ENCODE measurements at regions not wholly inside any gene's neighbourhood (a gene's known extent, or its start where the extent isn't known, plus 50 kb on each side); places are given as distances from the start of the nearest gene placed in this dataset.

DNA sequence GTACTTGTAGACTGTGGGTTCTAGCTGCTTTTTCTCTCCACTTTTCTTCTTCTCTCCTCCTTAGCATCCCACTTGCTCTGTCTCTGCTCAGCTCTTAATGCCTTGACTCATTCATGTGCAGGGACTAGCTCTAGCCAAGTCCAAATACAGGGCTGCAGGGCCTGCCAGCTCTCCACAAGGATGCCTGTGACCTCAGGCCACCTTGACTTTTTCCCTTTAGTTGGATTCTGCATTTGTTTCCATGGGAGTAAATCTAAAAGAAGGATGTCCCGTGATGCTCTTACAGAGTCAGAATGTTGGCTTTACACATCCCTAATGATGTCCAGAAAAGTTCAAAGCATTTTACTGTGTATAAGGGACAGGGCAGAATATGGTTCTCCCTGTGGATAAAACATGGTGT is 101.8 kb upstream of the PREP start:
- no peak for DNase-seq

DNA sequence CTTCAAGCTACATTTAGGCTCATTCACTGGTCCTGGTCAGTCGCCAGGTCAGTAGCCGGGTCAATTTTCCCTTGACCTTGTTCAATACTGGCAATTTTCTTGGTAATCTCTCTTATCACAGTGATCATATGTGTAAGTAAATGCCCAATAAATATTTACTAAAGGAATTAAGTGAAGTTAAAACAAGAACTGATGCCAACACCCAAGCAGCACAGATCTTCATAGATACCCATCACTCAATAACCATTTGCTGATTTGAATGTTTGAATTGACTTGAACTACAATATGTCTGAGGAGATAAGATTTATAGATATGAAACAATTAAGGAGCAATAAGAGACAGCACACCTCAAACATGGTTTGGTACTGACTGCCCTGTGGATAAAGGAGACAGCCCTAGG is 100.8 kb upstream of the PREP start:
- no peak for DNase-seq

DNA sequence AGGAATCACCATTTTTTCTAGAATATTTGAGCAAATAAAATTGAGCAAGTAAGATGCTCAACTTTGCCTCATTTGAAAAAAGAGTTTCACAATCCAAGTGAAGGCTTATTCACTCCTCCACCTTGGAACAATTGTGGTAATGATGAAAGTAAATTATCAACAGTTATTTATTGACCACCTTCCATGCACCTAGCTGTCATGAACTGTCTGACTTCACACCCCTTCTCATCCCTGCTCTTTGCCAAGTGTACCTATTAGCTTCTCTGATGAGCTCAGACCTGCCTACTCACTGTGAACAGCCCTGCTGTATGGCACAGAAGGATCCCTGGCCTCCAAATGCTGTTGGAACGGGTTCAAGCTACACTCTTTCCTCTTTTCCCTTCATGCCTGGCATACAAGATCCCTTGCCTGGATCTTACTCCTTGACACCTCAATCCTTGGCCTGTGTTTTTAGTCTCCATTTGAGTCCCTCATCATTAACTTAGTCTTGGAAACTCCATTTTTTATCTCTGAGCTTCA is 99.0 kb upstream of the PREP start:
- DNase-seq = no peak

DNA sequence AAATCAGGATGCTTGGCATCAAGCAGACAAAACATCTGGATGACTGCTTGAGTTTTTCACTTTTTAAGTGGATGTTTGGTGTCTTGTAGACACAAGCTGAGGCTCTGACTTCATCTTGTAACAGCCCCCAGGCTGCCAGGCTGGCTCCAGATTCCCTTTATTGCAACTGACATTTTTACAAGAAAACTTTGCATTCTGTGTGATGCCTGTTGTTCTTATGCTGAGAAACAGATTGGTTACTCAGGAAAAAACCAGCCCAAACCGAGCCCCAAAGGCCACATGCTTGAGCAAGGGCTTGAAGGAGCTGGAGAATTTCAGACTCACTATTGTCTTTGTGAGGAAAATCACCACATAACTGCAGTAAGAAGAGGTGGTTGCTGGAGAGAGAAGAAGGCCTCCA is 98.4 kb upstream of the PREP start:
- no peak for DNase-seq

DNA sequence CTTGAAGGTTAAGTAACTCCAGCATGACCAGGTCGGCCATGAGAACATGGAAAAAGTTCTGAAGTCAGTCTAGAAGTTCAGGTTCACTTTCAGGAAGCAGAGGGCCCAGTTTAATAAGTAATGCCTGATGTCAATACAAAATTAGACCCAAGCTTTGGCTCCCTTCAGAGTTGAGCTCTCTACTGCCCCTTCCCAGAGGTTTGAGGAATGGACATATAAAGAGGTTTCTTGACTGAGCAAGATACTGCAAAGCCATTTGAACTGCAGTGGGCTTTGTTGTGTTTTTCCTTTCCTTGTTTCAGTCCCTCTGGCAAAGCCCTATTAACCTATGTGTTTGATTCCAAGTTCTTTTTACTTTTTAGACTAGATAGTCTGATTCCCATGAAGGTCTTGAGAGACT is 97.8 kb upstream of the PREP start:
- no peak for DNase-seq

DNA sequence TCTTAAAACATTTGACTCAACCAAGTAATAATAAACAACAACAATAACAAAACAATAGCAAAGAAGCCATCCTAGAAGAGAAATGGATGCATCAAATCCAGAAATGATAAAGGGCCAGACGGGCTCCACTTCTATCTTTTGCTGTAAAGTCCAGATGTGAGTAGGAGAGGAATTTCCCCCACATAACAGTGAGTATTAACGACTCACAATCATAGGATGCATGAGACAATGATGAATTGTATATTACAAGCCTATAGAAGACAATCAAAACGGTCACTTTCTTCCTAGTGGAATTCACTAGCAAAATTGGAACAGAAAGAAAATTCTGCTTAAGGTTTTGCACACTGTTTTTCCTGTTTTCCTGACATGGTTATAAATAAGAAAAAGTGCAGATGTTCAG is 97.0 kb upstream of the PREP start:
- DNase-seq = no peak

DNA sequence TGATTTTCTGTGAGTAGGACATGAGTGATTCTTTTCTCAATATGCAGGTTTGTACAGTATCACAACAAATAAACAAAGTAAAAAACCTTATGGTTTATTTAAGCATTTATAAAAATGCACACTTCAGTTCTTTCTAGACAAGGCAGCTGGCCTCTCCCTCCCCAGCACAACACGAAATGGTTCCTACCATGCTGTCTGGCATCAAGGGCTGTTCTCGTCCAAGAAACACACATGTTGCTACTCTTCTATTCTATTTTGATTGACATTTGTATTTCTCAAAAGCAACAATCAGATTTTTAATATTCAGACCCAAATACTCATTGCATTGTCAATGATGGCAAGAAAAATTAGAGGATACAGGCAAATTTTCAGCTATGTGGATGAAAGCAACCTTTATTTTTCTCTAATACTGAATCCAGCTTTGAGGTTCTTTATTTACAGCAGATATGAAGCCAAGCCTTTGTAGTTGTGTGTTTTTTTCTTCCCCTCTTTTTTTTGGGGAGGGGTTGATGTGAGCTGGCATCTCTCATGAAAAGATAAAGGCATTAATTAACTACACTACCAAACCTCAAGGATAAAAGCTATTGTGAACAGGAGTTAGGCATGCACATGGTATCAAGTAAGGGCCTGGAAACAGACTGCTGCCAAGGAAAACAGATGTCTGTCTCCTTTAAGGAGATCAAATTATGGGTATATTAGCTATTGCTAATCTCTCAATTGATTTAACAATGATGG is 96.4 kb upstream of the PREP start:
- DNase-seq = no peak

DNA sequence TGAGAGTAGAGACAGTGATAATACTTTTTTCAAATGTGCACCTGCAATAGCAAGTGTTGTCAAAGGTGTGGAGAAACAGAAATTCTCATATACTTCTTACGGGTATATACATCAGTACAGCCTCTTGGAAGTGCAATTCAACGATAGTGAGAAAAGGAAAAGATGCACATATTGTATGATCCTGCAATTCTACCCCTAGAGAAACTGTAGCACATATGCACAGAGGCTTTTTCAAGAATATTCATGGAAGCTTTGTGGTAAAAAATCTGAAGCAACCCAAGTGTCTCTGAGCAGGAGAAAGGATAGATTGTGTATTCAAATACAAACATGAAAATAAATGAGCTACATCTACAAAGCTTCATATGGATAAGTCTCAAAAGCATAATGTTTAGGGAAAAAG is 94.7 kb upstream of the PREP start:
- DNase-seq = no peak

DNA sequence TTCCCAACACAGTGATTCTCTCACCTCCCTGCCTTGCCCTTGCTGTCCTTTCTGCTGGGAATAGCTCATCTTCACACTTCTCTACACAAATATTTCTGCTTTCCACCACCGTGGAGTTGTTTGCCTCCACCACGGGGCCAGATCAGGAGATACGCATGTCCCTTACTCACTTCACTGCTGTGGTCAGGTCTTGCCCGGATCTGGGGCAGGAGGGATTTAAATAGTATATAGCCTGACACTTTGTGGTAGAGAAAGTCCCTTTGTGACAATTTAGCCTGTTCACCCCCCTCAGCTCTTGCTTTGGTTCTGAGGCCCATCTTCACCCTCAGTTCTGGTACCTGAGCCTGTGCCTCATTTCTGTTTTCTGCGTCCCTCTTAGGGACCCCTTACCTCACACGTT is 92.6 kb upstream of the PREP start:
- no peak for DNase-seq

DNA sequence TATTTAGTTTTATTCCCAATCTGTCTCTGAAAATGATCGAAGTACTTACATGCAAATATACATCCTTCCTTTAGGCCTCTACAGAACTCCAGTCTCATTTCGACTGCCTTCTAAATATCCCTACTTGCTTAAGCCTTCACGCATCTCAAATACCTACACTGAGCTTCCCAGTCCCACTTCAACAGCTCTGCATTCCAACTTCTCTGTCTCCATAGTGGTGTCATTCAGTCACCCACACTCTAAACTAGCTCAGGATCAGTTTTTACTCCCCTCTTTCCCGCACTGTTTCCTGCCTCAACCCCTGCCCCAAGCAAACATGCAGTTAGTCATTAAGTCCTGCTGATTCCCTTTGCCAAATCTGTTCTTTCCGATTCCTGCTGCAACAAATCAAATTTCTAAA is 91.8 kb upstream of the PREP start:
- DNase-seq = no peak

DNA sequence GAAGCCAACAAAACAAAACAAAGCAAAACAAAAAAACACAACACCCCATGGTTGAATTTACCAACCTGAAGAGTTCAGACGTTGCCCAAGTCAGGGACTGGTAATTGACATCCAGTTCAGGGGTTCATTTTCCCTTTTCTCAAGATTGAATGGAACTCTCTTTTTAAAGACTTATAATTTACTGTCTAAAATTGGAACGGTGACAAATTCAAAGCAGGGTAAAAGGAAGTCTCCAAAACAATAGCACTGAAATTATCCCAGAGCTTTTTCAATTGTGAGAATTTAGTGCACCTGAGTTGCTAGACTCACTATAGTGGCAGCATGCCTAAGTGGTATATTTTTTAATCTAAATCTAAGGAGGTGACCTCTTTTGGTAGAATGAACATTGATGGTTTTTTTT is 90.9 kb upstream of the PREP start:
- no peak for DNase-seq

DNA sequence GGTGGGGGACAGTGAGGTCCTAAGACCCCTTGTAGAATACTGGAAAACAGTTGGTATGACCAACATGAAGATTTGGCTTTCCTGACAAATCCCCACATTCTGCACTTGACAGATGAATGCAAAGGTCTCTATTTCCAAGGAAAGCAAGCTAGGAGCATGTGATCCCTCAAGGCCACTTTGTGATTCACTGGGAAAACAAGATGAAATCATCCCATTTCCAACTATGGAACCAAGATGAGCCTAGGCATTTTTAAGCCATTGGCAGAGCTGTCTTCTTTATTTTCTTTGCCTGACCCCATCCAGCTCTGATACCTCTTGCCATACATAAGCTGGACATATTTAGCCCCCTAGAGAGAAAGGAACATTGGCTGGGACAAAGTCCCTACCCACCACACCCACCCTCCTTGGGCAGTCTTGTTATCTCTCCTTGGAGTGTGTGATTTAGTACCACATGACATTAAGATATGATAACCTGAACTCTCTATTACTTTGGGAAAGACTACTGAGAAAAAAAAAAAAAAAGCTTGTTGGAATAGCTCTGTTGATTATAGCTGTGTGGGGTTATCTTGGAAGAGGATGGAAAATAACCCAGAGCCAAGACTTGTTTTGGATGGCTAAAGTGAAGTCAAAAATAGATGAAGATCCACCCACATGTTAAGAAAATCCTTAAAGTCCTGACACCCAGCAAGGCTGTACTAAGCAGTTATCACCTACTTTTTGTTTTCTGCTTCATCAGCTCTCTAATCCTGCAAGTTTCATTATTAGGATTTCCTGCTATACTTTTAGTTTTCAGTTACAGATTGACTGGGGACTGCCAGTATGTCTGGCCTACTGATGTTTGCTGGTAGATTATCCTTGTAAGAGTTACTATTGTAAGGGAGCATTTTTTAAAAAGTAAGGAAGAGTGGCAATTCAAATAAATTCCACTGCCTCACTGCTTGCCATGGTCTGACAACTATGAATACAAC is 90.1 kb upstream of the PREP start:
- DNase-seq = no peak

DNA sequence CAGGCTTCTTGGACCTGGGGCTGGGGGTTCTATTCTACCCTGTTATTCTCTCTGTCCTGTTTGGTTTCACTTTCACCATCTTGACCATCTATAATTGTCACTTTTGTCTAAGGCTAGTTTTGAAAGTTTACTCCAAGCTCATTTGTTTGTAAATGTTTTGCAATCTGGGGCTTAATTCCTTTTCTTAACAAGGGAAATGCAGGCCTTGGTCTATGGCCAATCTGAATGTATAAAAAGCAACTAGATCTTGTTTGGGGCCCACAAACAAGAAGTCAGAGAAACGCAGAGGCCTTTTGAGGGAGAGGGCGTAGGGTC is 86.3 kb upstream of the PREP start:
- no peak for DNase-seq

DNA sequence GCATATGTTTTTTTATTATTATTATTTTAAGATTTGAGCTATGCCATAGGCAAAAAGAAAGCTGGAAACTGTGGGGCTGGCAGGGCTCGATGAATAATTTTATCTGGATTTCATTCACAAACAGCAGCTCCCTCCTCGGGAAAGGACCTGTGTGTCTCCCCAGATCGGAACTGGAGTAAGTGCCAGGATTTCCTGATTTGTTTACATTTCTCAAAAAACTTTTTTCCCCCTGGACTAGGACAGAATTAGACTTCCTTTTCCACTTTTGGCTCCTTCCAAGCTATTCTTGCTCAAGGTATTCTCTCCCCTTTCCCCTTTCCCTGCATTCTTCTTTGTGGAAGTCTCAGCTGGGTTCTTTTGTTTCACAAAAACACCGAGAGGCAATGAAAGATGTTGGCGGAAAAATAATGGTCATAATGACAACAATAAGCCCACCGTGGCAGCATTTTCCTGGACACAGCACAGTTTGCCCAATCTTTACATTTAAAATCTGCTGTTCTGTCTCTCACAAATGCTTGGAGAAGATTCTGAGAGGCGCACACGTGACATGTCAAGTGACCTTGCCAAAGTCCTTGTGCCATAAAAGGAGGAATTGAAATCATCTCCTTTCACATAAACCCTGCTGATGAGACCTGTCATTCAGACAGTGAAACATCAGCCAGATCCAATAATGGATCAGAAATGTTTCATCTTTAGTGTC is 85.8 kb upstream of the PREP start:
- no peak for DNase-seq

DNA sequence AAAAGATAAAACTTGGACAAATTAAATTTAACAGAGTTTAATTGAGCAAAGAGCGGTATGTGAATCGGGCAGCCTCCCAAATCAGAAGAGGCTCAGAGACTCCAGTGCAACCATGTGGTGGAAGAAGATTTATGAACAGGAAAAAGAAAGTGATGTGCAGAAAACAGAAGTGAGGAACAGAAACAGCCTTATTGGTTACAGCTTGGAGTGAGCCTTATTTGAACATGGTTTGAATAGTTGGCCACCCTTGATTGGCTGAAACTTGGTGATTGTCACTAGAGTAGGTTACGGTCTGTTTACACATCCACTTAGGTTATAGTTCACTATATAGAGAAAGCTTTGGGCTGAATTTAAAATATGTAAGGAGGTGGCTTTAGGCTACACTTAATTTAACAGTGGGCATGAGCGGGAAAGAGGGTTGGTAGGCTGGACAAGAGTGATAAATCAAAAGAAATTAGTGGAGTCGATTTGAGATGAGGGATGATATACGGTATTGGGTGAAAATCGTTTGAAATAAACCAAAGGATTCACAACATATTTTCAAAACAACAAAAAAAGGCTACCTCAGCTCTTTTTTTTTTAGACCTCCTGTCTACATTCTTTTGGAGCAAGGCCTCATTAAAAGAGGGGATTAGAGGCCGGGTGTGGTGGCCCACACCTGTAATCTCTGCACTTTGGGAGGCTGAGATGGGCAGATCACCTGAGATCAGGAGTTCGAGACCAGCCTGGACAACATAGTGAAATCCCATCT is 84.3 kb upstream of the PREP start:
- DNase-seq = no peak

DNA sequence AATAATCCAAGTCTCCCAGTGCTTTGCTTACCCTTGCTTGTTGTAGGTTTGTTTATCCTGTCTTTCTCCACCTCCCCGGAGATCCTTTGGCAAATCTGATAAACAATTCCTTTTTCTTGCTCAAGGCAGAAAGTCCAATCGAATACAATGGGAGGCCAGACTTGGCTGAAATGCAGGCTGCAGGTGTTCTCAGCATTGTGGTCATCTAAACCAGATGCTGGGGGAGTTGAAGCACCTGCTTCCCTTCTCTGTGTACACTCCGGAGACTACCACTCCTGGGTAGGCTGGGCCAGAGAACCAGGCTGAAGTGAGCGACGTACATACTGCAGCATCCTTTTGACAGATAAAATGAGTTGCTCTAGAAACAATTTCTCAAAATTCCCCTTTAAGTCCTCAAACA is 82.6 kb upstream of the PREP start:
- DNase-seq = peak in 1 of 2 experiments; percentile 21

DNA sequence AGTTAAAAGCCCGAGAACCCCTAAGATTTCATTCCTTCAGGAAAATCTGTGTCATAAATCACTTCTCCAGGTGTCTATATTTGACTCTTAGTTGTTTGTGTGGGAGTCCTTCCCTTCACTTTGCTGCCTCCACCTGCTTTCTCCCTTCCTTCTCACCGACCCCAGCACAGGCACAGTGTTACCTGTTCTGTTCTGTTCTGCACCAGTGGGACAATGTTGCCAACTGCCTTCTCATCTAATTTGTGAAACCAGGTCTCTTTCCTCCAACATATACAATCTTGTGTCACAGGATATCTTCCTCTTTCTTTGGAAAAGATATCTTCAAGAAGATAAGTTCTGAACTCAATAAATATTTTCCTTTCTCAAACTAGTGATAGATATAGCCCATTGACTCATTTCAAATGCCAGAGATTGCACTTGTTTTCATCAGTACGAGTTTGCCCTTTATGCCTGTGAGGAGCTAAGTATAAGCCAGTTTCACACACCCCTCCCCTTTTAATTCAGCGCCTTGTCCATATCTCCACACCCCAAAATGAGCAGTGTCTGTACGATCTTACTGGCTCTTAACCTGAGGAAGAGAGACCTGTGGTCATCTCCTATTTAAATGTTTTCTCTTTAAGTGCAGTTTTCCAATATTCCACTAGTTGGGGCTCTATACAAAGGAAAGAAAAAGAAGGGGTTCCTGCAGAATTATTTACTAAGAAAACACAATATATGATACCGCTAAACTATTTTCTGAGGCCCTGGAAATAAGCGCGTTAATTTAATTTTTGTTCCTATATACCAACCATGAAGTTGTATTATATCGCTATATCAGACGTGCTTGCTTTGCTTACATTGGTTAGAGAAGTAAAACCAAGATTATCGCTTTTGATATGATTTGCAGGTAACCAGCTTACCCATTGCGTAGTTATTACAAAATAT is 81.6 kb upstream of the PREP start:
- peak in 1 of 2 experiments; percentile 18 for DNase-seq

DNA sequence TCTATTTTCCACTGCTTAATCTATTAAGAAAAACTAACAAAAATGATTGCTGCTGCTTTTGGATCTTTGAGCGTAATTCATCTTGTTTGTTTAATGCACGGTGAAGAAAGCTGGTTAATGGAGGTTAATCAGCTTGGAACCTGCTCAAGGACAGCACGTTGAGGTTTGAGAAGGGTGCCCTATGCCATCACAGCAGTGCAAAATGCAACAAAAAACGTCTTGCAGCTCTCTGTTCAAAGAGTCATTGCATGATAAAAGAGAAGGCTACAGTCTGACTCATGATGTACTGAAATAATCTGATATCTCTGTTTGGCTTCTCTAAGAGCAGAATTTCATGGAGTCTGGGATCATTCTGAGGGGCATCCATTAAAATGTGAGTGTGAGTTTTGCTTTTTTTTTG is 80.6 kb upstream of the PREP start:
- DNase-seq = no peak

DNA sequence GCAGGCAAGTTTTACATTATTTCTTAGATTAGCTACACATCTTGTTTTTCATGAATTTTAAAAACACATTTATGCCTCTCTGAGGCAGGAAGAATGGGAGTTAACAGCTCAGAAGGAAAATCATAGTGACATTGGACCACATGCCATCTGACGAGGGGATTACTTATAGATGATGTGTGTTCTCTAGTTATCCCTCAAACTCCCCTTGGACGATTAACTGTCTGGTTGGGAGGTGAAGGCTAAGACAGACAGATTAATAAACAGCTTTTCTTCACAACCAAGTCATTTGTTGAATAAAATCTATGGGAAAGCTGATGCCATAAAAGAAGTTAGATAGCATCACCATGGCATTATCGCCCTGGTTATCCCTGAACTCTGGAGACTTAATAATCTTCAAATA is 80.0 kb upstream of the PREP start:
- no peak for DNase-seq

DNA sequence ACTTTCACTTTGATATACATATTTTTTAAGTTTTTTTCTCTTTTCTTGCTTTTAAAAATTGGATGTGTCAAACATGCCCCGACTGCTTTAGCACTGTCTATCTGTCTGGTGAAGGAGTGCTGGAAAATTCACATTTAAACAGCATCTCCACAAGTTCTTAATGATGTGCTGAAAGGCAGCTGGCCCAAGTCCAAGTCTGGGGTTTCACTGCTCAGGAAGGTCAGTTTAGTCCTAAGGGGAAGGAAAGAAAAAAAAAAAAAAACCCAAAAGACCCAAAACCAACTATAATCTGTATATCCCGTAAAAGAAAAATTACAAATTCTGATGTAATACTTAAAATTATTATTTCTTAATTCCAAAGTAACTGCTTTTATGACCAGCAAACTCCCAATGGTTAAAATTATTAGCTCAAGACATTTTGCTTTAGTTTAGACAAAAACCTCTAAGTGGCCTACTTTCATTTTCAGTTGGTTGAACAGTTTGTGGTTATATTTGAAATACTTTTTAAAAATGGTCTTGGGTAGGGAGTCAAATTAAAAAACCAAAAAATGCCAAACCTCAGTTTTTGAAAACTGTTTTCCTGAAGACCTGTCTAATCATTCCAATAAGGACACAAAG is 79.5 kb upstream of the PREP start:
- no peak for DNase-seq

DNA sequence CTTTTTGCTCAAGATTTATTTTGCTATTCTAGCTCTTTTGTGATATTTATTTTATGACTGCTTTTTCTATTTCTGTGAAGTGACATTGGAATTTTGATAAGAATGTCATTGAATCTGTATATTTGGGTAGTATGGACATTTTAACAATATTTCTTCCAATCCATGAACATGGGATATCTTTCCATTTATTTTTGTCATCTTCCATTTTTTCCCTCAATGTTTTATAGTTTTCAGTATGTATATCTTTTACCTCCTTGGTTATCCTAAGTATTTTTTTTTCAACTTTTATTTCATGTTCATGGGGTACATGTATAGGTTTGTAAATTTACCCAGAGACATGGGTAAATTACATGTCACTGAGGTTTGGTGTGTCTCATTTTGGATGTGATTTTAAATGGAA is 74.1 kb upstream of the PREP start:
- DNase-seq = no peak

All from NCI-H187 (cell line).